ENCODE measurements at regions not wholly inside any gene's neighbourhood (a gene's known extent, or its start where the extent isn't known, plus 50 kb on each side); places are given as distances from the start of the nearest gene placed in this dataset.
"Not testable (repeated sequence)": the region's sequence is repeated elsewhere in the genome, so short reads cannot be mapped to it uniquely, and the experiment has no call there.

DNA sequence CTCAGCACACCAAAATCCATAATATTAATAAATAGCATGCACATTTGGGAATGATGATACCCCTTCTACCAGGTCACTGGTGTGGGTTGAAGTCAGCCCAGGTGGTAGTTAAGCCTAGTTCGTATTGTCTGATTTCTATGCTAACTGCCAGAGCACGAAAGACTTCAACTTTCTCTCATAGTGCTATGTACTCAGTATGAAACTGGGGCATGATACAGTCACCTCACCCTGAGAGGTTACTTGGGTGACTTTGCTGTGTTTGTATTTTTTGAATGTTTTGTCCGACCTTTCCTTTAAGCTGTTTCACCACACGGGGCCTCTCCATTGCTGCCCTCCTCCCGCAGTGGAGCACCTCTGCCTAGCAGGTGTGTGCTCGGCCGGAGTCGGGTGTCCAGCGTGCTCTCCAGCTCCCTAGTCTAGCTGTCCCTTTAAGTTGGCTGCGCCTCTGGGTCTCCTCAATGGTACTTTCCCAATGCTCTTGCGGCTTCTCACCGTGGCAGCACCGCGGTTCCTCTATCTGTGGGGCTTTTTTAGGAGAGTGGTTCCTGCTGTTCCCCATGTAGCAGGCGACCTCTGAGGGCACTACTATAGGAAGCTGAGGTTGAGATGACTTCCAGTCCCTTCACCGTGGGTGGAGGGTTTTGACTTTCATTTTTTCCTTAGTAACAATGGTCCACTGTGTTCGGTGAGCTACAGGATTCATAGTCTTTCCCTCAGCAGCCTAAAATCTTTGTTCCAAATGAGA, 524.0 kb upstream of the PFKP start:
- TF ChIP-seq TAF1 (IDR thresholded peaks at IDR 0.05; ENCODE audit: borderline replicate concordance, low read depth, low read length) (no peak), POLR2A (IDR thresholded peaks at IDR 0.05; ENCODE audit: low read depth, low read length) (no peak), POLR2AphosphoS5 (IDR thresholded peaks at IDR 0.05; ENCODE audit: low read depth, low read length) (no peak)

GRCh38 chr10:2541176-2541575, 526.2 kb upstream of the PFKP start:
- DNase-seq (ENCODE audit: insufficient read length): no peak
- FAIRE-seq: no peak
- TF ChIP-seq TAF1 (IDR thresholded peaks at IDR 0.05; ENCODE audit: borderline replicate concordance, low read depth, low read length) (no peak), POLR2A (IDR thresholded peaks at IDR 0.05; ENCODE audit: low read depth, low read length) (no peak), POLR2AphosphoS5 (IDR thresholded peaks at IDR 0.05; ENCODE audit: low read depth, low read length) (no peak)

More for the DNA sequence above, 524.0 kb upstream of the PFKP start:
- DNase-seq (ENCODE audit: insufficient read length): no peak
- FAIRE-seq: no peak

DNA sequence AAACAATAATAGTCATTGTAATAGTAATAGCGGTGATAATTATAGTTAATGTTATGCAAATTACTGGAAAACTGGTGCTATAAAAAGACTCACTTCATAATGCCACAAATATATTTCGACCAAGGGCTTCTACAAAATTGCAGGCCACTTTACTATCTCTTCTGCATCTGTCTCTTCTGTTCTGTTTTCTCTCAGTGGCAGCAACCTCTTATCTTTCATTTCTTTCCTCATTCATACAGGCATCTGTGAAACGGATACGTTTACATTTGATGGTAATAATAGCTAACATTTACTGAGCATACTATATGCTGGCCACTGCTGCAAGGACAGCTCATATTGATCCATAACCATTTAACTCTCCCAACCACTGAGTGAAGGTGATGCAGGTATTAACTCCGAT, 537.4 kb upstream of the PFKP start:
- no peak for TF ChIP-seq TAF1 (IDR thresholded peaks at IDR 0.05; ENCODE audit: borderline replicate concordance, low read depth, low read length)
- no peak for TF ChIP-seq POLR2A (IDR thresholded peaks at IDR 0.05; ENCODE audit: low read depth, low read length)
- no peak for TF ChIP-seq POLR2AphosphoS5 (IDR thresholded peaks at IDR 0.05; ENCODE audit: low read depth, low read length)
- FAIRE-seq (no peak), DNase-seq (ENCODE audit: insufficient read length) (no peak)

DNA sequence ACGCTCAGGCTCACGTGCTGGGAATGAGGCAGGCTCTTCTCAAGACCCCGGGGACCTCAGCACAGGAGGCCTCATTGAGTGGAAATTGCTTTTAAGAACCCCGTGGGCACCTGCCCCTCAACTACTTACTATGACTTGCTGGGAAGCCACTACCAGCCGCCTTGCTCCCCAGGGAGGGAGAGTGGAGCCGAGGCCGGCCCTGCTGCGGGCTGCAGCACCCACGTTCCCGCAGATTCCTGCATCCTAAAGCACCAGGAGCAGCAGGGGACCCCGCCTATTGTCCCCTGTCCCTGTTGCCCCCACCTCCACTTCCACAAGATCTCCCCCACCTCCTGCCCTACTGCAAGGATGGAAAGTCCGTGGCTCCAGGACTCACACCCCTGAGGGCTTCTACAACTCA, 541.6 kb upstream of the PFKP start:
- no peak for FAIRE-seq
- TF ChIP-seq POLR2A (IDR thresholded peaks at IDR 0.05; ENCODE audit: low read depth, low read length) (no peak), POLR2AphosphoS5 (IDR thresholded peaks at IDR 0.05; ENCODE audit: low read depth, low read length) (no peak), TAF1 (IDR thresholded peaks at IDR 0.05; ENCODE audit: borderline replicate concordance, low read depth, low read length) (no peak)
- no peak for DNase-seq (ENCODE audit: insufficient read length)

DNA sequence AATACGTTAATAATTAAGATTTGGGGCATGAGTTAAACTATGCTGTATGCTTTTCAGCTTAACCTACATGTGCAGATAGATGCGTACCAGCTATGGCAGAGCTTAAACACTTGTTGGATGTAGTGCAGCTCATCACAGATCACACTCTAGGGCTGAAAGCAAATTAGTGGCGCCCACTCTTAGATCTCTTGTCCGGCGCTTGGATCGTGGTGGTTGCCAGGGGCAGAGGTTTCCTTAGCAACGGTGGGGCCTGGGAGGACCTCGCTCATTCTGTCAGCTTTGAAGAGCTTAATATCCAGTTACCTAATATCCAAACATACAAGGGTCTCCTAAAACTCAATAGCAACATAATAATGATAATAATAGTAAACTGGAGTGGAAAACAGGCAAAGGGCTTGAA, 548.2 kb upstream of the PFKP start:
- FAIRE-seq: no peak
- TF ChIP-seq POLR2AphosphoS5 (IDR thresholded peaks at IDR 0.05; ENCODE audit: low read depth, low read length) (no peak), TAF1 (IDR thresholded peaks at IDR 0.05; ENCODE audit: borderline replicate concordance, low read depth, low read length) (no peak), POLR2A (IDR thresholded peaks at IDR 0.05; ENCODE audit: low read depth, low read length) (no peak)
- no peak for DNase-seq (ENCODE audit: insufficient read length)

DNA sequence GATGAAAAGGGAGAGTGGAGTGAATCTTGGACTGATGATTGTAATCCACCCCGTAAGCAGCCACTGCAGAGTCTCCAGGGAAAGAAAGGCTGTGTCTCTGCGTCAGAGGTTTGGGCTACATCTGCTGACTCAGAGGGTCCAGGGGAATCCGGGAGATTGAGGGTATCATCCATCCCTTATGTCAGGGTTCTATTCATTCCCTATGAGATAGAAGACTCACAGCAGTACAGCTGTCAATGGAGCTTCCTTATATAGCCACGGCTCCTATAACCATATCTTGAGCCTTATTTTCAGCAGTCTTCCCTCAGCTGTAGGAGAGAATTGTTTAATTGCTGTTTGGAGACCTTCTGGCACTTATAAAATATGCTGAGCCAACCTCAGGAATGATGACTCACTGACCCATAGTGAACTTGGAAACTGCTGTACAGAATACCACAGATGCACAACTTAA, 558.2 kb upstream of the PFKP start:
- no peak for TF ChIP-seq POLR2AphosphoS5 (IDR thresholded peaks at IDR 0.05; ENCODE audit: low read depth, low read length)
- TF ChIP-seq POLR2A (IDR thresholded peaks at IDR 0.05; ENCODE audit: low read depth, low read length): no peak
- TF ChIP-seq TAF1 (IDR thresholded peaks at IDR 0.05; ENCODE audit: borderline replicate concordance, low read depth, low read length): no peak
- DNase-seq (ENCODE audit: insufficient read length) (no peak), FAIRE-seq (no peak)

DNA sequence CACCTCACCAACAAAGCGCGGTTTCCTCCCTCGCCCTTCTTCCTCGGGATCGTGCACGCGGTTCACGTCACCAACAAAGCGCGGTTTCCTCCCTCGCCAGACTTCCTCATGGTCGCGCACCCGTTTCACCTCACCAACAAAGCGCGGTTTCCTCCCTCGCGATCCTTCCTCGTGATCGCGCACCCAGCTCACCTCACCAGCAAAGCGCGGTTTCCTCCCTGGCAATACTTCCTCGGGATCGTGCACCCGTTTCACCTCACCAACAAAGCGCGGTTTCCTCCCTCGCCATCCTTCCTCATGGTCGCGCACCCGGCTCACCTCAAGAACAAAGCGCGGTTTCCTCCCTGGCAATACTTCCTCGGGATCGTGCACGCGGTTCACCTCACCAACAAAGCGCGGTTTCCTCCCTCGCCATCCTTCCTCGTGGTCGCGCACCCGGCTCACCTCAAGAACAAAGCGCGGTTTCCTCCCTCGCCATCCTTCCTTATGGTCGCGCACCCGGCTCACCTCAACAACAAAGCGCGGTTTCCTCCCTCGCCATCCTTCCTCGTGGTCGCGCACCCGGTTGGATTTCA, 565.9 kb upstream of the PFKP start:
- FAIRE-seq; DNase-seq (ENCODE audit: insufficient read length): not testable (repeated sequence)

DNA sequence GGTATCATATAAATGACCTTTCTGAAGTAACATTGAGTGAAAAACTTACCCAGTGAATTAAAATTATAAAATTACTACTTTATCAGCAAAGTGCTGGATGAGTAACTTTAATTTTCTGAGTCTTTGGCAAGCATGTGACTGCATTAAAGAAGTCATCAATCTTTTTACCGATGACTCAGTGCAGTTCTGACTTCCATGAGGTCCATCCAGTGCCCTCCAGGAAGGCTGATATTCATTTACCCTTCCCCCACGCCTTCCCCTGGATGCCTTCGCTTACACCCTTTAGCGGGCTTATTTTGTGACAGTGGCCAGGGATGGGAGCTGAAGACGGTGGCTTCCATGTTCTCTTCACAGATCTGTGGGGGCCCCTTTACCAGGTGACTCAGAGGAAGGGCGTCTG, 572.9 kb upstream of the PFKP start:
- no peak for FAIRE-seq
- no peak for DNase-seq (ENCODE audit: insufficient read length)
- TF ChIP-seq TAF1 (IDR thresholded peaks at IDR 0.05; ENCODE audit: borderline replicate concordance, low read depth, low read length) (no peak), POLR2A (IDR thresholded peaks at IDR 0.05; ENCODE audit: low read depth, low read length) (no peak), POLR2AphosphoS5 (IDR thresholded peaks at IDR 0.05; ENCODE audit: low read depth, low read length) (no peak)

GRCh38 chr10:2488446-2489005, 578.8 kb upstream of the PFKP start:
- TF ChIP-seq POLR2A (IDR thresholded peaks at IDR 0.05; ENCODE audit: low read depth, low read length) (no peak), POLR2AphosphoS5 (IDR thresholded peaks at IDR 0.05; ENCODE audit: low read depth, low read length) (no peak), TAF1 (IDR thresholded peaks at IDR 0.05; ENCODE audit: borderline replicate concordance, low read depth, low read length) (no peak)
- DNase-seq (ENCODE audit: insufficient read length): no peak
- no peak for FAIRE-seq

GRCh38 chr10:2487921-2488320, 579.4 kb upstream of the PFKP start:
- no peak for DNase-seq (ENCODE audit: insufficient read length)
- no peak for FAIRE-seq
- TF ChIP-seq POLR2AphosphoS5 (IDR thresholded peaks at IDR 0.05; ENCODE audit: low read depth, low read length) (no peak), TAF1 (IDR thresholded peaks at IDR 0.05; ENCODE audit: borderline replicate concordance, low read depth, low read length) (no peak), POLR2A (IDR thresholded peaks at IDR 0.05; ENCODE audit: low read depth, low read length) (no peak)

GRCh38 chr10:2478656-2479055, 588.7 kb upstream of the PFKP start:
- TF ChIP-seq POLR2AphosphoS5 (IDR thresholded peaks at IDR 0.05; ENCODE audit: low read depth, low read length) (no peak), TAF1 (IDR thresholded peaks at IDR 0.05; ENCODE audit: borderline replicate concordance, low read depth, low read length) (no peak), POLR2A (IDR thresholded peaks at IDR 0.05; ENCODE audit: low read depth, low read length) (no peak)
- no peak for DNase-seq (ENCODE audit: insufficient read length)
- no peak for FAIRE-seq

Measured in GM12892 (cell line).